Left lung (tissue), 4 donors: ENCODE measurements at regions not wholly inside any gene's neighbourhood (a gene's known extent, or its start where the extent isn't known, plus 50 kb on each side); places are given as distances from the start of the nearest gene placed in this dataset.

Experiments used
- ATAC-seq: fragments of 200-7000 bp; cut with Tn5 transposase; one replicate; pipeline ENCODE4 v1.9.1; 2020; ENCODE audit warnings: moderate library complexity
- DNase-seq, 4 donors: peaks; one replicate each; pipeline ENCODE4 v3.0.0-alpha.2; 2013 to 2020
- H3K27ac ChIP-seq, 2 donors: fragments of 200-600 bp; sonication (generic) in 1 of 2; one replicate each; pipeline versions ENCODE4 v1.5.0 to v1.8.0; 2020 to 2021
- H3K27me3 ChIP-seq, 2 donors: fragments of 200-600 bp; sonication (generic) in 1 of 2; one replicate each; pipeline versions ENCODE4 v1.5.0 to v1.8.0; 2020 to 2021
- H3K36me3 ChIP-seq, 2 donors: fragments of 200-600 bp; sonication (generic) in 1 of 2; one replicate each; pipeline versions ENCODE4 v1.5.0 to v1.8.0; 2020 to 2021
- H3K4me1 ChIP-seq, 2 donors: fragments of 200-600 bp; one replicate each; pipeline ENCODE4 v1.8.0; 2021
- H3K4me3 ChIP-seq, 2 donors: fragments of 200-600 bp; sonication (generic) in 1 of 2; one replicate each; pipeline versions ENCODE4 v1.5.0 to v1.8.0; 2020 to 2021; ENCODE audit warnings: mild to moderate bottlenecking in 1 of 2
- H3K9me3 ChIP-seq, 2 donors: fragments of 200-600 bp; sonication (generic) in 1 of 2; one replicate each; pipeline versions ENCODE4 v1.5.0 to v1.8.0; 2020 to 2021
- CTCF ChIP-seq, 2 donors: fragments of 200-600 bp; sonication (generic) in 1 of 2; IDR thresholded peaks; one replicate each; pipeline versions ENCODE4 v1.5.0 to v1.8.0; 2021; ENCODE audit warnings: antibody characterized with exemption in 2 of 2
- intact Hi-C, 2 donors: fragments of 100-400 bp; cut with DNase I; formaldehyde crosslinking; loops; one replicate each; pipeline versions ENCODE4 v1.11.2 to v1.14.2; 2022
- donor health status: DM: no; HTN: yes; CAD: no.
- donor health status: DM: no; HTN: no; CAD: no.

- H3K27me3 ChIP-seq: no peaks in the 10 kb centered on the region
- ATAC-seq: no peak
- peaks cover 0 to 21% of the 10 kb centered on the region in 2 donors for H3K9me3 ChIP-seq
- DNase-seq: no peak
- no peaks in the 10 kb centered on the region for H3K4me1 ChIP-seq
- no peak for TF ChIP-seq CTCF (IDR thresholded peaks at IDR 0.05)
- intact Hi-C loops: no loop called here
- no peak overlapping the region for H3K4me3 ChIP-seq
- H3K36me3 ChIP-seq: no peaks in the 10 kb centered on the region
- H3K27ac ChIP-seq: no peak overlapping the region
Measured at GRCh38 chr11:97948793-97949192, 1072.0 kb upstream of the CNTN5 start.

GRCh38 chr11:97955595-97955994, 1065.2 kb upstream of the CNTN5 start:
- H3K36me3 ChIP-seq: no peaks in the 10 kb centered on the region
- no peak for TF ChIP-seq CTCF (IDR thresholded peaks at IDR 0.05)
- intact Hi-C loops: no loop called here
- no peak overlapping the region for H3K27ac ChIP-seq
- ATAC-seq (no peak), DNase-seq (no peak)
- peaks cover 0 to 5% of the 10 kb centered on the region in 2 donors for H3K9me3 ChIP-seq
- H3K4me3 ChIP-seq: no peak overlapping the region
- H3K4me1 ChIP-seq: no peaks in the 10 kb centered on the region
- H3K27me3 ChIP-seq: no peaks in the 10 kb centered on the region

GRCh38 chr11:97956904-97957303, 1063.8 kb upstream of the CNTN5 start:
- no peak overlapping the region for H3K27ac ChIP-seq
- no peaks in the 10 kb centered on the region for H3K9me3 ChIP-seq
- no peak for TF ChIP-seq CTCF (IDR thresholded peaks at IDR 0.05)
- no peak for DNase-seq
- ATAC-seq: no peak
- no peaks in the 10 kb centered on the region for H3K36me3 ChIP-seq
- intact Hi-C loops: no loop called here
- no peak overlapping the region for H3K4me3 ChIP-seq
- no peaks in the 10 kb centered on the region for H3K27me3 ChIP-seq
- no peaks in the 10 kb centered on the region for H3K4me1 ChIP-seq

GRCh38 chr11:97961431-97961830, 1059.3 kb upstream of the CNTN5 start:
- DNase-seq: no peak
- intact Hi-C loops: no loop called here
- H3K27me3 ChIP-seq: no peaks in the 10 kb centered on the region
- no peaks in the 10 kb centered on the region for H3K4me1 ChIP-seq
- no peak overlapping the region for H3K27ac ChIP-seq
- H3K9me3 ChIP-seq: no peaks in the 10 kb centered on the region
- ATAC-seq: no peak
- no peaks in the 10 kb centered on the region for H3K36me3 ChIP-seq
- no peak overlapping the region for H3K4me3 ChIP-seq
- no peak for TF ChIP-seq CTCF (IDR thresholded peaks at IDR 0.05)

GRCh38 chr11:97962758-97963157, 1058.0 kb upstream of the CNTN5 start:
- no peak for DNase-seq
- intact Hi-C loops: no loop called here
- Histone ChIP-seq H3K27me3 (no peaks in the 10 kb centered on the region), H3K9me3 (no peaks in the 10 kb centered on the region), H3K4me1 (no peaks in the 10 kb centered on the region), H3K4me3 (no peak overlapping the region), H3K27ac (no peak overlapping the region), H3K36me3 (no peaks in the 10 kb centered on the region)
- TF ChIP-seq CTCF (IDR thresholded peaks at IDR 0.05): no peak
- no peak for ATAC-seq
